ENCODE measurements at regions not wholly inside any gene's neighbourhood (a gene's known extent, or its start where the extent isn't known, plus 50 kb on each side); places are given as distances from the start of the nearest gene placed in this dataset.
"Not testable (repeated sequence)": the region's sequence is repeated elsewhere in the genome, so short reads cannot be mapped to it uniquely, and the experiment has no call there.

- not testable (repeated sequence) for DNase-seq
Measured at GRCh38 chr3:32042867-32043266, 61.3 kb downstream of the ZNF860 start.

GRCh38 chr3:32045091-32045915 lies 61.1 kb upstream of the GPD1L start:
- DNase-seq = peak; percentile 51

GRCh38 chr3:32046102-32046501 lies 60.3 kb upstream of the GPD1L start:
- no peak for DNase-seq

DNA sequence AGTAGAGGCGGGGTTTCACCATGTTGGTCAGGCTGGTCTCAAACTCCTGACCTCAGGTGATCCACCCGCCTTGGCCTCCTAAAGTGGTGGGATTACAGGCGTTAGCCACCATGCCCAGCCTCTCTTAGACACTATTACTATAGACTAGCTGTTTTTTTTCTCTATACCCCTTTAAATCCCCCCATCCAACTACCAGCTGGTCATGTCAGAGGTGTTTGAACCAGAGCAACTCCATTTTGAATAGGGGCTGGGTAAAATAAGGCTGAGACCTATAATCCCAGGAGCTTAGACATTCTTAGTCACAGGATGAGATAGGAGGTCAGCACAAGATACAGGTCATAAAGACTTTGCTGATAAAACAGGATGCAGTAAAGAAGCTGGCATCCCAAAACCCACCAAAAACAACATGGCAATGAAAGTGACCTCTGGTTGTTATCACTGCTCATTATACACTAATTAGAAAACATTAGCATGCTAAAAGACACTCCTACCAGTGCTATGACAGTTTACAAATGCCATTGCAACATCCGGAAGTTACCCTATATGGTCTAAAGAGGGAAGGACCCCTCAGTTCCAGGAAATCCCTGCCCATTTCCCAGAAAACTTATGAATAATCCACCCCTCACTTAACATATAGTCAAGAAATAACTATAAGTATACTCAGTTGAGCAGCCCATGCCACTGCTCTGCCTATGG lies 57.8 kb upstream of the GPD1L start:
- DNase-seq = no peak

DNA sequence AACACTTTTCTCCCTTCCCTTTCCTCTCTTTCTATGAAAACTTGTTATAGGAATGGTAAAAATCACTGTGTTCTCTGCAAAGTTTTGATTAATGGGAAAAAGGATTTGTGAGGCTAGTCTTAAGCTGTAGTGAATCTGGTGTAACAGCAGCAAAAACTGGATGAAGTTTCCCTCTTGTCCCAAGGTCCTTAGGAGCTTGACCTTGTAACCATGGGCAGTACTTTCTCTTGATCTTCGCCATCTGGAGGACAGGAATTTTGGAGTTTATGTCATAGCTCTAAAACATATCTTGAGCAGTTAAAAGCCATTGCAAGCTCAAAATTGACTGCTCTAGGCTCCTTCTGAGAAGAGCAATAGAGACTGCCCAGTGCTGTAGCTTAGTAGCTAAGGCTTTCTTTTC lies 56.5 kb upstream of the GPD1L start:
- DNase-seq = no peak

GRCh38 chr3:32052230-32052629 lies 54.2 kb upstream of the GPD1L start:
- not testable (repeated sequence) for DNase-seq

DNA sequence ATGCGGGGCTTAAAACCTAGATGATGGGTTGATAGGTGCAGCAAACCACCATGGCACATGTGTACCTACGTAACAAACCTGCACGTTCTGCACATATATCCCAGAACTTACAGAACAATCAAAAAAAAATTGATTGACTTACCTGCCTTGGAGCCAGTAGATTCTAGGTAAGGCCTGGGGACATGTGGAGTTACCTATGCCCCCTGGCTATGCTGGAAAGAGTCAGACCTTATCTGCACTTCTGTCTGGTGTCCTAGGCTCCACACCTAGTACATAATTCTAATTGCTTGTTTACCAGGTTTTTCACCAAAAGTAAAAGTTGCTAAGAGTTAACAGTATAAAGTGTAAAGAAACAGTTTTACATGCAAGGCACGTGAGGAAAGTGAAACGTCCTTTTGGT lies 53.6 kb upstream of the GPD1L start:
- not testable (repeated sequence) for DNase-seq

DNA sequence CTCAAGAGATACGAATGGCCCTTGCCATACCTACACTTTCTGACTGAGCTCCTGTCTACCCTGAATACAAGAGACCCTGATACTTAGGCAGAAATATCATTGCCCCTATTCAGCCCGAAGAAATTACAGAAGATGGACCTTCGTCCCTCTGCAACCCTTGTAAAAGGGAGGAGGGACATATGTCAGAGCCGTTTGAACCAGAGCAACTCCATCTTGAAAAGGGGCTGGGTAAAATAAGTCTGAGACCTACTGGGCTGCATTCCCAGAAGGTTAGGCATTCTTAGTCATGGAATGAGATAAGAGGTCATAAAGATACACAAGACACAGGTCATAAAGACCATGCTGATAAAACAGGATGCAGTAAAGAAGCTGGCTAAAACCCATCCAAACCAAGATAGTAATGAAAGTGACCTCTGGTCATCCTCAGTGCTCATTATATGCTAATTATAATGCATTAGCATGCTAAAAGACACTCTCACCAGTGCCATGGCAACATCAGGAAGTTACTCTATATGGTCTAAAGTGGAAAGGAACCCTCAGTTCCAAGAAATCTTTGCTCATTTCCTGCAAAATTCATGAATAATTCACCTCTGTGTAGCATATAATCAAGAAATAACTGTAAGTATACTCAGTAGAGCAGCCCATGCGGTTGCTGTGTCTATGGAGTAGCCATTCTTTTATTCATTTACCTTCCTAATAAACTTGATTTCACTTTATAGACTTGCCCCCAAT lies 49.7 kb upstream of the GPD1L start:
- no peak for DNase-seq

All from NCI-H510A treated with DMSO at 0.1 percent for 48 hours (cell line).